ENCODE measurements at regions not wholly inside any gene's neighbourhood (a gene's known extent, or its start where the extent isn't known, plus 50 kb on each side); places are given as distances from the start of the nearest gene placed in this dataset.
"Not testable (repeated sequence)": the region's sequence is repeated elsewhere in the genome, so short reads cannot be mapped to it uniquely, and the experiment has no call there.

DNA sequence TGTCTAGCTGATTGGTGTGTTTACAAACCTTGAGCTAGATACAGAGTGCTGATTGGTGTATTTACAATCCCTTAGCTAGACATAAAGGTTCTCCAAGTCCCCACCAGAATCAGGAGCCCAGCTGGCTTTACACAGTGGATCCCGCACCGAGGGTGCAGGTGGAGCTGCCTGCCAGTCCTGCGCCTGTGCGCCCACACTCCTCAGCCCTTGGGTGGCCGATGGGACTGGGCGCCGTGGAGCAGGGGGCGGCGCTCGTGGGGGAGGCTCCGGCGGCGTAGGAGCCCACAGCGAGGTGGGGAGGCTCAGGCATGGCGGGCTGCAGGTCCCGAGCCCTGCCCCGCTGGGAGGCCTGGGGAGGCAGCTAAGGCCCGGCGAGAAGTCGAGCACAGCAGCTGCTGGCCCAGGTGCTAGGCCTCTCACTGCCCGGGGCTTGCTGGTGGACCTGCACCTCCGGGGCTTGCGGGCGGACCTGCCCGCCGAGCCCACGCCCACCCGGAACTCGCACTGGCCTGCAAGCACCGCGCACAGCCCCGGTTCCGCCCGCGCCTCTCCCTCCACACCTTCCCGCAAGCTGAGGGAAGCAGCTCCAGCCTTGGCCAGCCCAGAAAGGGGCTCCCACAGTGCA, 51.0 kb upstream of the CDYL start:
- not testable (repeated sequence) for DNase-seq (ENCODE audit: extremely low read depth in 1 of 2, low read depth in 1 of 2)

DNA sequence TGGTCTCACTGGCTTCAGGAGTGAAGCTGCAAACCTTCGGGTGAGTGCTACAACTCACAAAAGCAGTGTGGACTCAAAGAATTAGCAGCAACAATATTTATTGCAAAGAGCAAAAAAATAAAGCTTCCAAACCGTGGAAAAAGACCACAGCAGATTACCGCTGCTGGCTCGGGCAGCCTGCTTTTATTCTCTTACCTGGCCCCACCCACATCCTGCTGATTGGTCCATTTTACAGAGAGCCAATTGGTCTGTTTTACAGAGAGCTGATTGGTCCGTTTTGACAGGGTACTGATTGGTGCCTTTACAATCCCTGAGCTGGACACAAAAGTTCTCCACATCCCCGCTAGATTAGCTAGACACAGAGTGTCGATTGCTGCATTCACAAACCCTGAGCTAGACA, 51.5 kb upstream of the CDYL start:
- not testable (repeated sequence) for DNase-seq (ENCODE audit: extremely low read depth in 1 of 2, low read depth in 1 of 2)

DNA sequence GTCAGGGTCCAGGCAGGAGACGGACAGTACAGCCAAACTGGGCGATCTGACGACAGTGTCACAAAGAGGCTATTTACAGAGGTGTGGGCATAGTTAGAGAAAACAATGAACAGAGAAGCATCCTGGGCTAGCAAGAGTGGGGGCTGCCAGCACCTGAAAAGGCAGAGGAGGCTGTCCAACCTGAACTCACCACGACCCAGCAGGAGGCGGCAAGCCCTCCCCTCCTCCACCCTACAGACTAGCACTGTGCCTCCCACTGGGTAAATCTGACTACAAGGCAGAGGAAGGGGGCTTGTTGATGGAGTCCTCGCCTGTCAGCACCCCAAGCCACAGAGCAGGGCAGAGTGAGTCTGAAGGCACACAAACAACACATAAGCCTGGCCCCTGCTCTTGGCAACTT, 52.8 kb upstream of the CDYL start:
- DNase-seq (ENCODE audit: extremely low read depth in 1 of 2, low read depth in 1 of 2): no peak

DNA sequence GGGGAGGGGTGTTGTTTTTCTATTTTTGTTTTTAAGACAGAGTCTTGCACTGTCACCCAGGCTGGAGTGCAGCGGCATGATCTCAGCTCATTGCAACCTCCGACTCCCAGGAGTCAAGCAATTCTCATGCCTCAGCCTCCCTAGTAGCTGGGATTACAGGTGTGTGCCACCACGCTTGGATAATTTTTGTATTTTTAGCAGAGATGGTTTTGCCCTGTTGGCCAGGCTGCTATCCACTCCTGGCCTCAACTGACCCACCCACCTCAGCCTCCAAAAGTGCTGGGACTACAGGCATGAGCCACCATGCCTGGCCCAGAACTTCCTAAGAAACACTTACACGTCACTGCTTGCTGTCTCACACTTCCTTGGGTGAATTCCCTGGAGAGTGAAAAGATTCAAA, 54.8 kb upstream of the CDYL start:
- not testable (repeated sequence) for DNase-seq (ENCODE audit: extremely low read depth in 1 of 2, low read depth in 1 of 2)

DNA sequence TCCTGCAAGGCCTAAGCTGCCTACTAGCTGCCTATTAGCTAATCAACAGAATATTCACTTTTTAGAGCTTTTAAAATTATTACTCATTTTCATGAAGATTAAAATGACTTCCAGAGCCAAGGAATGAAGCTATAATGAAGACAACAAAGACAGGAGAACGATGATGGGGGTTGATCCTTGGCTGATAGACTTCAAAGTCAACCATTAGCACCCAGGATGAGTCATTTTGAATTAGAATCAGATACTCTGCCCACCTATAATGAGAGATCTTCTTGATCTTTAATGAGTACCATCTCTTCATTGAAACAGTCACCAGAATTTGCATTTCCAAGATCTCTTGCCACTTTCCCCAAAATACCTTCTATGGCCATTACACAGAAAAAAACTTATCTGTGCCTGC, 56.7 kb upstream of the CDYL start:
- DNase-seq (ENCODE audit: extremely low read depth in 1 of 2, low read depth in 1 of 2): no peak

DNA sequence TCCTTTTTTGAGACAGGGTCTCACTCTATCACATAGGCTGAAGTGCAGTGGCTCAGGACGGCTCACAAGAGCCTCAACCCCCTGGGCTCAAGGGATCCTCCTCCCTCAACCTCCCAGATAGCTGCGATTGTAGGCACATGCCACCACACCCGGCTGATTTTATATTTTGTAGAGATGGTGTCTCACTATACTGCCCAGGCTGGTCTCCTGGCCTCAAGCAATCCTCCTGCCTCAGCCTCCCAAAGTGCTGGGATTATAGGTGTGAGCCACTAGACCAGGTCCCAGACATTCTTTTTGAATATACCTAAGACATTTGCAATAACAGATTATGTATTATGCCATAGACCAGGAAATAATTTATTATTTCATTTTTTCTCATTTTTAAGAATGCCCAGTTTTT, 58.3 kb upstream of the CDYL start:
- no peak for DNase-seq (ENCODE audit: extremely low read depth in 1 of 2, low read depth in 1 of 2)

DNA sequence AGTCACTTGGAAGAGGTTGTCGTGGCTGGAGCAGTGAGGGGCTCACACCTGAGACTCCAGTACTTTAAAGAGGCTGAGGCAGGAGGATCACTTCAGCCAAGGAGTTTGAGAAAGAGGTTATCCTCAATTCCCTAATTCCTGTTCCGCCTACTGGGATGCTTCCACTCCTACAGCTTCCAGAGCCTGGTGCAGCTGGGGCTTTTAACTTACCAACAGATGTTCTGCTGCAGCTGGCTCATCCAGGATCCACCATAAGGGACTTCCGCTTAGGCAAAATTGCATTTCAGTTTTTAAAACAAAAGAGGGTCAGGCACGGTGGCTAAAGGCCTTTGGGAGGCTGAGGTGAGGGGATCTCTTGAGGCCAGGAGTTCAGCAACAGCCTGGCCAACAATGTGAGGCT, 59.1 kb upstream of the CDYL start:
- no peak for DNase-seq (ENCODE audit: extremely low read depth in 1 of 2, low read depth in 1 of 2)

DNA sequence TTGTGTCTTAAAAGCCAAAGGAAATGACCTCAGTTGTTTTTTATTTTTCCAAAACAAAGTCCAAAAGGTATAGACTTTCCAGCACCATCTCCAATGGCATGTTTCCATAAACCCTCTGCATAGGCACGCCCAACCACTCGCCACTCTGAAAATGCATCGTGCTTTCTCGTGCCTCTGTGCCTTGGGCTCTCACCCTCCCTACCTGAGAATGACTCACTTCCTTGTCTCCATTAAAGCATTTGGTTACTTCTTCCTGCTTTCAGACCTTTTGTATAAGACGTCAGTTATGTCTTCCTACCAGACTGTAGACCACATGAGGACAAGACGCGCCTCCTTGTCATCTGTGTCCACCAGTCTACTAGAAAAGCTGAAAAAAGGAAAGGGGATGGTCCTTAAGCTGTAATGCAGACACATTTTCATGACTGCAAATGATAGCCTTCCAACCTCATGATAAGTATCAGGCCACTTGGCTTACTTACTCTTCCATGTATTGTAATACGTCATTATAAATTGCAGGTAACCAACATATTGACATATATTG, 61.2 kb upstream of the CDYL start:
- no peak for DNase-seq (ENCODE audit: extremely low read depth in 1 of 2, low read depth in 1 of 2)

DNA sequence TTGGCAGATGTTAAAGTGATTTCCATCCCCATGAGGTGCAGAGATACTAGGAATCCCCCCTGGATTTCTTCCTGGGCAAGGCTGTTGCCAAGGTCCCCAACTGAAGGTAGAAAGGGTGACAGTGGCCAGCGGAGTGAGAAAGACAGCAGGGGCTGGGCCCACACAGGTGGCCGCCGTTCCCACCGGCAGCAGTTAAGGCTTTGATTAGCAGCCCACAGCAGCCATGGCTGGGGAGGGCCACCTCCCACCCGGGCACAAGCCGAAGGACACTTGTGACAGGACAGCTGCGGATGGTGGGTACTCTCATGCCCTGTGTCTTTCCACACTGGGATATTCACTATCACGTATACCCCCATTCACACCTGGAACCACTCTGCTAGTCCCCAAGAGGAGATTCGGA, 63.9 kb upstream of the CDYL start:
- no peak for DNase-seq (ENCODE audit: extremely low read depth in 1 of 2, low read depth in 1 of 2)

DNA sequence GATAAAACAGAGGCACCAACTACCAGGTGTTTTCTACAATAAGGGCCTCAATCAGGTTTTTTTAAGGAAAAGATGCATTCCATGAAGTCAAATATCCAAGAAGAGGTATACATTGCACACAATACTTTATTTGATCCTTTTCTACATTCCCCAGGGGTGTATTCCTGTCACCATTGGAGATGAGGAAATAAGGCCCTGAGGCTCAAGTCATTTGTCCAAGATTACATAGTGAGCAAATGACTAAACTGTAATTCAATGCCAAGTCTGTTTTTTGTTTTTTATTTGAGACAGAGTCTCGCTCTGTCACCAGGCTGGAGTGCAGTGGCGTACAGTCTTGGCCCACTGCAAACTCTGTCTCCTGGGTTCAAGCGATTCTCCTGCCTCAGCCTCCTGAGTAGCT, 69.2 kb upstream of the CDYL start:
- no peak for DNase-seq (ENCODE audit: extremely low read depth in 1 of 2, low read depth in 1 of 2)

DNA sequence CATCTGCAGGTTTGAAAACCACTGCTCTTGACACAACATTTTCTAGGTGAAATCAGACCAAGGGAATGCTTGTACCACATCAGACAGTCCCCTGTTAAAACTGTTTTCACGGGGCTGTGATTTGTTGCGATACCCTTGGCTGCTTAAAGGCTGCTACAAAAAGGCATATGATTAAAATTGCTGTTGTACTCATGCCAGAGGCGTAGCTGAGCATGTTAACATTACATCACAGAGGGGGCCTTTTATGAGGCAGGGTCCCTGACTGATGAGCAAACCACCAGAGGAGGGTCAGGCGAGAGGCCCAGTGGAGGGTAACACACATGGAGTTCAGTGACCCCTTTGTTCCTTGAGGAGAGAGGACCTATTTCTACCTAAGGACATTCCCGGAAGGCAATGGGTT, 70.4 kb upstream of the CDYL start:
- no peak for DNase-seq (ENCODE audit: extremely low read depth in 1 of 2, low read depth in 1 of 2)

DNA sequence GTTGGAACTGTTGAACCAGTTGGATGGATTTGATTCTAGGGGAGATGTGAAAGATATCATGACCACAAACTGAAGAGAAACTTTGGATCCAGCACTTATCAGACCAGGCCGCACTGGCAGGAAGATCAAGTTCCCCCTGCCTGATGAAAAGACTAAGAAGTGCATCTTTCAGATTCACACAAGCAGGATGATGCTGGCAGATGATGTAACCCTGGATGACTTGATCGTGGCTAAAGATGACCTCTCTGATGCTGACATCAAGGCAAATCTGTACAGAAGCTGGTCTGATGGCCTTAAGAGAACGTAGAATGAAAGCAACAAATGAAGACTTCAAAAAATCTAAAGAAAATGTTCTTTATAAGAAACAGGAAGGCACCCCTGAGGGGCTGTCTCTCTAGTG, 72.8 kb upstream of the CDYL start:
- DNase-seq (ENCODE audit: extremely low read depth in 1 of 2, low read depth in 1 of 2): no peak

DNA sequence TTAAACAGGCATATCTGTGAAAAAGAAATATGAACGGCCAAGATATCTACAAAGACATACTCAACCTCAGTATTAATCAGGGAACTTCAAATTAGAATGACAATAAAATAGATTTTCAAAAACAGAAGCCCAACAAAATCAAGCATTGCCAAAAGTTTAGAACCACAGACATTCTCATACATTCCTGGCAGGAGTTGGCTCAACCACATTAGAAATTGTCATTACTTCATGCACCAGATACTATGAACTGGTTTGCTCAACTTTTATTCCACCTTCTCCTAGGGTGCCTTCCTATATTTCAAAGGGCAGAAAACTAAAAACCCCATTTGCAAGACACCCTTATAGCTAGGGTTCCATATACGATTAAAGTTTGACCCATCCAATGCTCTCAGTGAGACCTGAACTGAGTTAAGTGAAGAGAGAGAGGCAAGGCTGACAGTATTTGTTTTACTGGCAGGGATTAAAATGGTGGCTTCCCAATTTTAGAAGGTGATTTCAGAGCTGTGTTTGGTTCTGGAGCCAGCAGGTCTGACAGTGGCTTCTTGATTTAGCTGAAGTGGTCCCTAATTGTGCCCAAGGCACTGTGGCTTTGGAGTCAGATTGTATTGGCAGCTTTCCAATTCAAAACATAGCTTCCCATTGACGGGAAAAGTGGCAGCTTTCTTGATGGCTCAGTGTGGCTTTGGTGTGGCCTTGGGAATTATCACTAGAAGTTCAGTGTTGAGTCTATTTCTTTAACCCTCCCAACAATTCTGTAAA, 77.1 kb upstream of the CDYL start:
- DNase-seq (ENCODE audit: extremely low read depth in 1 of 2, low read depth in 1 of 2): no peak

DNA sequence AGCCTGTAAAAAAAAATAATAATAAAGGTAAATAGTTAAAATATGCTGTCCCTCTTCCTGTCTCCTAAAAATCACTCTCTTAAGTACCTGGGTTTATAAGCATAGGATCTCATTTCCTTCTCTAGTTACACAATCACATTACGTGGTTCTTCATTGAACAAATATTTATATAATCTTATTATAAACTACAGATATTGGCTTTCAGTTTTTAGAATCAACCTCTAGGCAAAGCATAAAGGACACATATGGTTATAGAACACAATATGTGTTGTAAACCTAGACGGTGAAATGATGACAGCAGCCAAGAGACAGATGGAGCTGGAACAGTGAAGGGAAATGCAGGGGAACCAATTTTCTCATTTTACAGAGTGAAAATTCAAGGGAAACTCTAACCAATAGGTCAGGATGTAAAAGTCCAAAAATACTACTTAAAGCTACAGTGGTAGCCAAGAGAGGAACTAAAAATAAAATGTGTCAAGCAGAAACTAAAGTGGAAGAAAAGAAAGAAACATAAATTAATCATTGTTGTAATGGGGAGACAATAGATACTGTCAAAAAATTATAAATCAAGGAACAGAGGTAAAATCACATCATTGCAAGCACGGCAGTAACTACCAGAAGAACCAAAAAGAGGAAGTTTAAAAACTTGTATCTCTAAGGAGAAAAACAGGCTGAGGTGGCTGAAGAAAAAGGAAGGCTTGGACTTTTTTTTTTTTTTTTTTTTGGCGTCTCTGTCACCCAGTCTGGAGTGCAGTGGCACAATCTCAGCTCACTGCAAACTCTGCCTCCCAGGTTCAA, 82.8 kb upstream of the CDYL start:
- DNase-seq (ENCODE audit: extremely low read depth in 1 of 2, low read depth in 1 of 2): no peak

DNA sequence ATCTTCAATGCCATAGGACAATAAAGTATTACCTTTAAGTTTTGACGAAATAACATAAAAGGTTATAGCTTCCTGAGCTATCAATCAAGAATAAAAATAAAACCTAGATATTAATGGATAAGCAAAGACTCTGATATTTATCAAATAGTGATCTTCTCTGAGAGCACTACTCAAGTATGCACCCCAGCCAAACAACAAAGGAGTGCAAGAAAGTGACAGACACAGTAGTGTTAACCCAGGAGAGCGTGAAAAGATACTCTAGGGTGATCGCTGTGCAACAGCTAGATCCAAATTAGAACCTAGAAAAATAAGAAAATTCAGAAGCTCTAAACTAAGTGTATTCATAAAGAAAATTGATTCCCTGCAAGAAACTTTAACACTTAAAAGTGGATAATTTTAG, 83.5 kb upstream of the CDYL start:
- DNase-seq (ENCODE audit: extremely low read depth in 1 of 2, low read depth in 1 of 2): no peak

DNA sequence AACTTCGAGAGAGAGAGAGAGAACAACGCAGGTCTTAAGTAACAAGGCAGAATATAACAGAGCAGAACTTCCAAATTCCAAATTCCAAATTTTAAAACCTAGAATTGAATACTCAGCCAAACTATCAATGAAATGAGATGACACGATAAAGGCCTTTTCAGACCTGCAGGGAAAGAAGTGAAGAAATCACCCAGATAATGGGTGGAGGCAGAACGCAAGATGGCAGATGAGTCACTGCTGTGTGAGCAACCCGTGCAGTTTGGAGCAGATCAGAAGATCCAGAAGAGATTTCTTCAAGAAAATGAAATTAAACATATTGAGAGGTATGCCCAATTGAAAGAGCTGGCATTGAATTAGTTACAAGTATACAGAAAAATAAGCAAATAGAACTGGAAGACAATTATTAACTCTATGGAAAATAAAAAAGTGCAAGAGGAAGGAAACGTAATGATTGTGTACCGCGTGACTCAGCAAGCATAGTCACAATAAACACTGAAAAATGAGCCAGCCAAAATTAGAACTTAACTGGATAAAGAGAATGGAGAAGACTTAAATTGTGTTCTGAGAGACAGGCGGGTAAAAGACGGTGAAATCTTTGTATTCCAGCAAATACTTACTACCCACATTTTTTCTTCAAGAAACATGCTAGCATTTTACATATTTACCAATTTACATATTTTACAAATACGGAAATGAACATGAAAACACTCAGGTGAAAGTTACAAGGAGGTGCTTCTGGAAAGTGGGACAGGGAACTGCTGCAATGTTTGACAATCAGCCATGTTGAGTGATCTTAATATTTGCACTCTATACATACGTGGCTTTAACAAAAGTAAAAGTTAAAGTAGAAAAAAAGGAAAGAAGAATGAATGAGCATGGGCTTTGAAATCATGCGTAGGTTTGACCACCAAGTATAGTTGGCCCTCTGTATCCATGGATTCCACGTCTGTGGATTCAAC, 87.9 kb upstream of the CDYL start:
- DNase-seq (ENCODE audit: extremely low read depth in 1 of 2, low read depth in 1 of 2): no peak

DNA sequence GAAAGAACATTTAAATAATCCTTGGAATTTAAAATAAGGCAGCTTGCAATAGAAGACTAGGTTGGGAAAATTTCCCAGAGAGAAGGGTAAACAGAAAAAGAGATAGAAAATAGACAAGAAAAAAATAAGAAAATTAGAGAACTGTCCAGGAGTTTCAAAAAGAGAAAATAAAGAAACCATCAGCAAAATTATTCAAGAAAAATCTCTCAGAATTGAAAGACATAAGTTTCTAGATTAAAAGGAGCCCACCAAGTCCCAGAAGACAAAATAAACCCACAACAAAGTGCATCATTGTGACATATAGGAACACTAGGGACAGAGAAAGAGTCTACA, 88.6 kb upstream of the CDYL start:
- no peak for DNase-seq (ENCODE audit: extremely low read depth in 1 of 2, low read depth in 1 of 2)

DNA sequence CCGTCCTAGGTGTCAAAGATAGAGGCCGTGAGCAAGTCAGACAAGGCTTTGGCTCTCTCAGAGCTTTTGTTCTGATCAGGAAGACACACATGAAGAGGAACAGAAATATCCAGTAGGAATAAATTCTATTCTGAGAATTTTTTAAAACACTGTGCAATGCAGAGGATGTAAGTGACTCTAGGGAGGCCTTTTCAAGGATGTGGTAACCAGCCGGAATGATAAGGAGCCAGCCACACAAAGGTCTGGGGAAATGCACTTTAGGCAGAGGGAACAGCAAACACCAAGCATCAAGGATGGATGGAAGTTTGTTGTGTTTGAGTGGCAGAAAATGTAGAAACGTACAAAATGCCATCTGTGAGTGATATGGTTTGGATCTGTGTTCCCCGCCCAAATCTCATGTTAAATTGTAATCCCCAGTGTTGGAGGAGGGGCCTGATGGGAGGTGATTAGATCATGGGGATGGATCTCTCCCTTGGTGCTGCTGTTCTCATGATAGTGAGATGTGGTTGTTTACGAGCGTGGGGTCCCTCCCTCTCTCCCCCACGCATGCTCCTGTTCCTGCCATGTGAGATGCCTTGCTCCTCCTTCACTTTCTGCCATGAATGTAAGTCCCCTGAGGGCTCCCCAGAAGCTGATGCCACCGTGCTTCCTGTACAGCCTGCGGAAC, 93.6 kb upstream of the CDYL start:
- no peak for DNase-seq (ENCODE audit: extremely low read depth in 1 of 2, low read depth in 1 of 2)

DNA sequence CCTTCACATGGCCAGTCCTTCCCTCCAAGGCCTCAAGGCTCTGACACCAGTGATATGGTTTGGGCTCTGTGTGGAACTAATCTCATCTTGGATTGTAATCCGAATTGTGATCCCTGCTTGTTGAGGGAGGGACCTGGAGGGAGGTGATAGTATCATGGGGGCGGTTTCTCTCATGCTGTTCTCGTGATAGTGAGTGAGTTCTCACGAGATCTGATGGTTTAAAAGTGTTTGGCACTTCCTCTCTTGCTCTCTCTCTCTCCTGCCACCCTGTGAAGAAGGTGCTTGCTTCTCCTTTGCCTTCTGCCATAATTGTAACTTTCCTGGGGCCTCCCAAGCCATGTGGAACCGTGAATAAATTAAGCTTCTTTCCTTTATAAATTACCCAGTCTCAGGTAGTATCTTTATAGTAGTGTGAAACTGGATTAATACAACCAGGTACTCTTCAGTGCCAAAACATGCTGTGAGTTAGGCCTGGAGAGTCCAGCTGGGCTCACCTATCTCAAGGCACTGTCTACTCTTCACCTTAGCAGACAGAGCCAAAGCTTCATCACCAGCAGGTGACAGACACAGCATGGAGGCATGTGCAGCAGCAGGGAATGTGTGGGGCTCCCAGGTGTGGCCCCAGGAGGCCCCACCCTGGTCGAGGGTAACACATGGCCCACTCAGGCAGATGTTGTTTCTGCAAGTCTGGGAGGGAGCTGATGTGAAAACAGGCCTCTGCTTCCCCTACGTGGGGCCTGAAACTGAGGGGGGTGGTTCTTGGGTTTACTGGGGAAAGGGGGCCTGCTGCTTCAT, 97.5 kb upstream of the CDYL start:
- DNase-seq (ENCODE audit: extremely low read depth in 1 of 2, low read depth in 1 of 2): no peak

DNA sequence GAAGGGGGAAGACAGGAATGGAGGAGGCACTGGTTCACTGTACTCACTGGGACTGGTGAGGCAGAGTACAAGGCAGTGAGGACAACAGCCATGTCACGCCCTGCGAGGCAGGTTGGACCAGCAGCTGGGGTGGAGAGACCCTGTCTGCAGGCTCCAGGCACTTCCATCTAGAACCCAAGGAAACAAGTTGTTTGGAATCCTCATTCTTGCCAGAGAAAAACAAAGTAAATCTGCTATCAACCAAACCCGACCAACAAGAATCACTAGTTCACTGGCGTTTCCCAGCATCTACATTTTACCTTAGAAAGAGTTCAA, 98.5 kb upstream of the CDYL start:
- no peak for DNase-seq (ENCODE audit: extremely low read depth in 1 of 2, low read depth in 1 of 2)

Data from activated CD8-positive, alpha-beta memory T cell treated with anti-CD3 and anti-CD28 coated beads for 1 hour (primary cell).